HepG2 (cell line): ENCODE measurements at regions not wholly inside any gene's neighbourhood (a gene's known extent, or its start where the extent isn't known, plus 50 kb on each side); places are given as distances from the start of the nearest gene placed in this dataset.

Experiments used
- ATAC-seq: fragments of 200-7000 bp; cut with Tn5 transposase; 3 replicates; pipeline ENCODE4 v1.9.1; 2020; ENCODE audit warnings: mild to moderate bottlenecking, moderate library complexity
- BruUV-seq: library from RNA; stranded (reverse); fragments of 400-500 nt; replicated peaks from 2 replicates; lab custom pipeline; 2021; lab: Mats Ljungman, UMichigan
- CTCF ChIA-PET: fragments of 300-600 bp; formaldehyde crosslinking; extraction: SDS; loops from one replicate; lab custom pipeline; 2021; ENCODE audit warnings: low total read pairs, inconsistent platforms, low intra/inter-chr PET ratio; lab: Yijun Ruan, JAX
- POLR2A ChIA-PET: fragments of 350-600 bp; sonication (Branson Sonifier 250); formaldehyde crosslinking; loops from one replicate; lab custom pipeline; 2020; ENCODE audit warnings: antibody characterized with exemption, inconsistent platforms; lab: Yijun Ruan, JAX
- DNase-seq: peaks from one replicate; pipeline ENCODE4 v3.0.0-alpha.2; 2015; ENCODE audit warnings: low spot score
- FAIRE-seq: peaks from 3 replicates; lab custom pipeline; 2011; peaks lifted over from hg19 to GRCh38; lab: Jason Lieb, UNC
- H2AFZ ChIP-seq: one replicate; pipeline ENCODE4 v1.6.1; 2011; ENCODE audit warnings: low read length, inconsistent platforms
- H3K27ac ChIP-seq: fragments of 300-600 bp; 3 replicates; pipeline ENCODE4 v1.8.0; 2011; ENCODE audit warnings: mixed run types, mild to moderate bottlenecking, mixed read lengths, low read length, inconsistent platforms; ENCODE audit not compliant: insufficient read depth; ENCODE audit errors: extremely low read length
- H3K27me3 ChIP-seq, 2 experiments: fragments of 200-600 bp in 1 of 2; 2 replicates in 1 of 2; 3 replicates in 1 of 2; pipeline versions ENCODE4 v1.6.0 to v1.8.0; 2011; ENCODE audit warnings: low read length in 2 of 2, mild to moderate bottlenecking in 2 of 2, moderate library complexity in 2 of 2, inconsistent platforms in 1 of 2; ENCODE audit not compliant: insufficient read depth in 2 of 2, control insufficient read depth in 1 of 2
- H3K36me3 ChIP-seq, 2 experiments: fragments of 200-600 bp in 1 of 2; replicated peaks in 1 of 2; 2 replicates in 1 of 2; 3 replicates in 1 of 2; pipeline versions ENCODE4 v1.5.1 to v1.8.0; 2011; ENCODE audit warnings: low read length in 2 of 2, inconsistent platforms in 1 of 2; ENCODE audit not compliant: insufficient read depth in 2 of 2, control insufficient read depth in 1 of 2
- H3K4me1 ChIP-seq: 2 replicates; pipeline ENCODE4 v1.5.1; 2012; ENCODE audit warnings: low read length, inconsistent platforms; ENCODE audit not compliant: insufficient read depth
- H3K4me2 ChIP-seq: 2 replicates; pipeline ENCODE4 v1.6.0; 2011; ENCODE audit warnings: low read depth, low read length, inconsistent platforms
- H3K4me3 ChIP-seq, 3 experiments: fragments of 200-600 bp in 1 of 3; sonication (generic), shearing (Covaris generic) in 1 of 3; replicated peaks in 1 of 3; 2 replicates each; pipeline ENCODE4 v1.5.1; 2011 to 2016; ENCODE audit warnings: low read length in 3 of 3, inconsistent platforms in 2 of 3, low read depth in 2 of 3, mild to moderate bottlenecking in 2 of 3, control low read depth in 1 of 3, mixed read lengths in 1 of 3; ENCODE audit not compliant: insufficient read depth in 1 of 3
- H3K79me2 ChIP-seq: one replicate; pipeline ENCODE4 v1.6.1; 2011; ENCODE audit warnings: low read length, inconsistent platforms; ENCODE audit not compliant: insufficient read depth
- H3K9ac ChIP-seq: 2 replicates; pipeline ENCODE4 v1.6.0; 2011; ENCODE audit warnings: mild to moderate bottlenecking, low read depth, low read length, inconsistent platforms; ENCODE audit not compliant: insufficient read depth
- H3K9me3 ChIP-seq: 2 replicates; pipeline ENCODE4 v1.5.1; 2012; ENCODE audit warnings: mild to moderate bottlenecking, low read length
- H4K20me1 ChIP-seq: 2 replicates; pipeline ENCODE4 v1.6.0; 2011; ENCODE audit warnings: inconsistent platforms, mild to moderate bottlenecking, low read length, moderate library complexity; ENCODE audit not compliant: insufficient read depth
- AHR ChIP-seq: IDR thresholded peaks from 2 replicates; pipeline ENCODE4 v1.6.1; 2018; ENCODE audit warnings: missing genetic modification reagents, missing compliant biosample characterization
- EED ChIP-seq: sonication (generic); formaldehyde crosslinking; IDR thresholded peaks from 2 replicates; pipeline ENCODE4 v1.5.0; 2020; ENCODE audit warnings: mild to moderate bottlenecking, missing genetic modification reagents
- ELF3 ChIP-seq: IDR thresholded peaks from 2 replicates; pipeline ENCODE4 v1.6.1; 2016; ENCODE audit warnings: missing genetic modification reagents, missing compliant biosample characterization
- IKZF4 ChIP-seq: sonication (generic); formaldehyde crosslinking; IDR thresholded peaks from 2 replicates; pipeline ENCODE4 v1.5.1; 2020; ENCODE audit warnings: borderline replicate concordance, mild to moderate bottlenecking, low read depth, missing genetic modification reagents; ENCODE audit errors: not compliant biosample characterization
- KDM5A ChIP-seq: fragments of 200-600 bp; sonication (generic); IDR thresholded peaks from 2 replicates; pipeline ENCODE4 v1.7.0; 2018; ENCODE audit warnings: antibody characterized with exemption, mild to moderate bottlenecking, low read length, borderline replicate concordance
- MATR3 ChIP-seq: sonication (generic); formaldehyde crosslinking; IDR thresholded peaks from 2 replicates; pipeline ENCODE4 v1.4.0; 2020; ENCODE audit warnings: missing genetic modification reagents
- NFYB ChIP-seq: sonication (generic); formaldehyde crosslinking; IDR thresholded peaks from 2 replicates; pipeline ENCODE4 v1.4.0; 2020; ENCODE audit warnings: missing genetic modification reagents
- NFYC ChIP-seq: IDR thresholded peaks from 2 replicates; pipeline ENCODE4 v1.6.1; 2016; ENCODE audit warnings: missing genetic modification reagents, missing compliant biosample characterization
- NPAS2 ChIP-seq: sonication (generic); formaldehyde crosslinking; IDR thresholded peaks from 2 replicates; pipeline ENCODE4 v1.8.0; 2022; ENCODE audit warnings: mild to moderate bottlenecking, missing genetic modification reagents, borderline replicate concordance
- PHF8 ChIP-seq: sonication (generic); formaldehyde crosslinking; IDR thresholded peaks from 2 replicates; pipeline ENCODE4 v1.5.0; 2020; ENCODE audit warnings: missing genetic modification reagents
- REL ChIP-seq: sonication (generic); formaldehyde crosslinking; conservative IDR thresholded peaks from 2 replicates; pipeline ENCODE4 v1.8.0; 2022; ENCODE audit warnings: mild to moderate bottlenecking, missing genetic modification reagents, moderate library complexity
- SNAI1 ChIP-seq: sonication (generic); formaldehyde crosslinking; IDR thresholded peaks from 2 replicates; pipeline ENCODE4 v1.5.0; 2020; ENCODE audit warnings: mild to moderate bottlenecking, missing genetic modification reagents, borderline replicate concordance
- TOPORS ChIP-seq: sonication (generic); formaldehyde crosslinking; IDR thresholded peaks from 2 replicates; pipeline ENCODE4 v1.8.0; 2023; ENCODE audit warnings: mild to moderate bottlenecking, missing genetic modification reagents
- ZFP1 ChIP-seq: IDR thresholded peaks from 2 replicates; pipeline ENCODE4 v1.6.1; 2016
- ZNF10 ChIP-seq: sonication (generic); formaldehyde crosslinking; IDR thresholded peaks from 2 replicates; pipeline ENCODE4 v1.4.0; 2020; ENCODE audit warnings: mild to moderate bottlenecking, low read depth, missing genetic modification reagents, borderline replicate concordance
- ZNF234 ChIP-seq: sonication (generic); formaldehyde crosslinking; conservative IDR thresholded peaks from 2 replicates; pipeline ENCODE4 v1.5.1; 2020; ENCODE audit warnings: mild to moderate bottlenecking, missing genetic modification reagents
- ZNF264 ChIP-seq: sonication (generic); formaldehyde crosslinking; IDR thresholded peaks from 2 replicates; pipeline ENCODE4 v1.4.0; 2020; ENCODE audit warnings: missing genetic modification reagents
- ZNF430 ChIP-seq: sonication (generic); formaldehyde crosslinking; IDR thresholded peaks from 2 replicates; pipeline ENCODE4 v1.9.0; 2021; ENCODE audit warnings: mild to moderate bottlenecking, missing genetic modification reagents
- ZNF556 ChIP-seq: sonication (generic); formaldehyde crosslinking; IDR thresholded peaks from 2 replicates; pipeline ENCODE4 v1.4.0; 2020; ENCODE audit warnings: mild to moderate bottlenecking, missing genetic modification reagents, borderline replicate concordance
- ZNF816 ChIP-seq: sonication (generic); formaldehyde crosslinking; IDR thresholded peaks from 2 replicates; pipeline ENCODE4 v1.8.0; 2022; ENCODE audit warnings: missing genetic modification reagents, mild to moderate bottlenecking, borderline replicate concordance
- WGBS: methylation state at CpG from one replicate; pipeline ENCODE4 v1.1.6; 2017; ENCODE audit warnings: low lambda C conversion rate; 5-methylcytosine and 5-hydroxymethylcytosine counted together
- in situ Hi-C: cut with HindIII; loops from 2 replicates; pipeline ENCODE4 v1.10.0; 2017; ENCODE audit warnings: low pct_unique_long_range_greater_than_20kb; ENCODE audit not compliant: extremely low pct_ligation_motif_present
- intact Hi-C: fragments of 100-400 bp; cut with micrococcal nuclease; formaldehyde crosslinking; loops from one replicate; pipeline ENCODE4 v1.10.0; 2022; ENCODE audit not compliant: unreplicated experiment
- TF ChIP-seq, protein P1 (sequence below): sonication (generic); formaldehyde crosslinking; IDR thresholded peaks from 2 replicates; pipeline ENCODE4 v1.4.0; 2020; ENCODE audit warnings: mild to moderate bottlenecking, missing genetic modification reagents
- TF ChIP-seq, protein P2 (sequence below): sonication (generic); formaldehyde crosslinking; IDR thresholded peaks from 2 replicates; pipeline ENCODE4 v1.4.0; 2020; ENCODE audit warnings: missing genetic modification reagents

DNA sequence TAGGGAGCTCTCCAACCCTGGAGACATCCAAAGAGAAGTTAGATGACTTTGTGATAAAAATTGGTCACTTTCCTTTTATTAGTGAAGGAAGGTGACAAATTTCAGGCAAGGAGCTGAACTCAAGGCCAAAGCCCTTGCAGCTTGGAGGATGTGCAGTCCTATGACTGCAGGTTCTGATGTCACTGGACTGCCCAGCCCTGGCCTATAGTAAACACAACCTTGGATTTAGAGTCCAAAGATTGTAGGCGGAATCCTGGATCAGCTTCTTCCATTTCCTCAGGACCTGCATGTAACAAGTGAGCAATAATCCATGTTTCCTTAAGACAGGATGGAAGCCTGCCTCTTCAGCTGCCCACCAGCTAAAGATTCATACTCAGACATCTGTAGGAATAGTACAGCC lies 169.3 kb upstream of the ZC3H12A start (continued):
- no peak for TF ChIP-seq REL
- TF ChIP-seq ELF3 (CRISPR knock-in tag) = no peak
- TF ChIP-seq EED (CRISPR knock-in tag) = no peak
- TF ChIP-seq AHR = no peak
- TF ChIP-seq, protein P1, sequence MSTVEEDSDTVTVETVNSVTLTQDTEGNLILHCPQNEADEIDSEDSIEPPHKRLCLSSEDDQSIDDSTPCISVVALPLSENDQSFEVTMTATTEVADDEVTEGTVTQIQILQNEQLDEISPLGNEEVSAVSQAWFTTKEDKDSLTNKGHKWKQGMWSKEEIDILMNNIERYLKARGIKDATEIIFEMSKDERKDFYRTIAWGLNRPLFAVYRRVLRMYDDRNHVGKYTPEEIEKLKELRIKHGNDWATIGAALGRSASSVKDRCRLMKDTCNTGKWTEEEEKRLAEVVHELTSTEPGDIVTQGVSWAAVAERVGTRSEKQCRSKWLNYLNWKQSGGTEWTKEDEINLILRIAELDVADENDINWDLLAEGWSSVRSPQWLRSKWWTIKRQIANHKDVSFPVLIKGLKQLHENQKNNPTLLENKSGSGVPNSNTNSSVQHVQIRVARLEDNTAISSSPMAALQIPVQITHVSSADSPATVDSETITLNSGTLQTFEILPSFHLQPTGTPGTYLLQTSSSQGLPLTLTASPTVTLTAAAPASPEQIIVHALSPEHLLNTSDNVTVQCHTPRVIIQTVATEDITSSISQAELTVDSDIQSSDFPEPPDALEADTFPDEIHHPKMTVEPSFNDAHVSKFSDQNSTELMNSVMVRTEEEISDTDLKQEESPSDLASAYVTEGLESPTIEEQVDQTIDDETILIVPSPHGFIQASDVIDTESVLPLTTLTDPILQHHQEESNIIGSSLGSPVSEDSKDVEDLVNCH = no peak
- TF ChIP-seq ZNF556 = no peak
- TF ChIP-seq ZNF816 (CRISPR knock-in tag) = no peak
- no peak for TF ChIP-seq NFYB (CRISPR knock-in tag)
- no peak for TF ChIP-seq ZNF234
- no peak for TF ChIP-seq ZNF264 (CRISPR knock-in tag)
- TF ChIP-seq TOPORS (CRISPR knock-in tag) = no peak
- no peak for TF ChIP-seq IKZF4
- TF ChIP-seq, protein P2, sequence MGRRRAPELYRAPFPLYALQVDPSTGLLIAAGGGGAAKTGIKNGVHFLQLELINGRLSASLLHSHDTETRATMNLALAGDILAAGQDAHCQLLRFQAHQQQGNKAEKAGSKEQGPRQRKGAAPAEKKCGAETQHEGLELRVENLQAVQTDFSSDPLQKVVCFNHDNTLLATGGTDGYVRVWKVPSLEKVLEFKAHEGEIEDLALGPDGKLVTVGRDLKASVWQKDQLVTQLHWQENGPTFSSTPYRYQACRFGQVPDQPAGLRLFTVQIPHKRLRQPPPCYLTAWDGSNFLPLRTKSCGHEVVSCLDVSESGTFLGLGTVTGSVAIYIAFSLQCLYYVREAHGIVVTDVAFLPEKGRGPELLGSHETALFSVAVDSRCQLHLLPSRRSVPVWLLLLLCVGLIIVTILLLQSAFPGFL (CRISPR knock-in tag) = no peak

DNA sequence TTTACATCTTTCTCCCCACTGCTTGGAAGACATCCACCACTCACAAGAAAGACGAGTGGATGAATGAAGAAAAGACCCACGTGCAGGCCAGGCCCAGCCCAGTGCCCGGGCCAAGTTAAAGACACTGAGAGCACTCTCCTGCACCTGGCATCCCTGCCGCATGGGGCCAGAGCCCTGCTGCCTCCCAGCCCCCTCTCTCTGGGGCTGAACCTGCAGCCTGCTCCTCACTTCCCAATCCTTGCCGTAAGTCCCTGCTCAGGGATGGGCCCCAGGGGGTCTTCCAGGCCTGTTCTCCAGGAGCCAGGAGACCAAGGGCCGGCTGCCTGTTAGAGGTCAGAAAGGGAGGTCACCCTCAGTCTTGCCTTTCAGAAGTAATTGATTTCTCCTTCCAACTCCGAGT lies 168.5 kb upstream of the ZC3H12A start:
- no peaks in the 10 kb centered on the region for H3K79me2 ChIP-seq
- ChIA-PET CTCF (no interaction called here), POLR2A (no interaction called here)
- 0% methylated on average over 3 of the region's 7 CpGs for WGBS
- DNase-seq = no peak
- no peak for ATAC-seq
- no TSS peak for BruUV-seq
- no peaks in the 10 kb centered on the region for H3K4me1 ChIP-seq
- H3K9me3 ChIP-seq = no peaks in the 10 kb centered on the region
- H3K36me3 ChIP-seq = no peaks in the 10 kb centered on the region
- intact Hi-C loops = no loop called here
- no peak overlapping the region for H3K9ac ChIP-seq
- no peak overlapping the region for H3K4me2 ChIP-seq
- no peak overlapping the region for H2AFZ ChIP-seq
- H3K27me3 ChIP-seq = peaks cover 0 to 23% of the 10 kb centered on the region in 2 experiments; a peak in 3 of 5 replicates
- in situ Hi-C loops = no loop called here
- H3K27ac ChIP-seq = no peak overlapping the region
- no peak for FAIRE-seq
- no peaks in the 10 kb centered on the region for H4K20me1 ChIP-seq
- H3K4me3 ChIP-seq = no peak overlapping the region
- TF ChIP-seq ZFP1 (CRISPR knock-in tag) = no peak
- no peak for TF ChIP-seq SNAI1 (CRISPR knock-in tag)
- no peak for TF ChIP-seq ZNF10 (CRISPR knock-in tag)
- no peak for TF ChIP-seq MATR3 (CRISPR knock-in tag)
- TF ChIP-seq PHF8 (CRISPR knock-in tag) = no peak
- TF ChIP-seq ZNF430 = no peak
- TF ChIP-seq KDM5A = no peak
- TF ChIP-seq NFYC (CRISPR knock-in tag) = no peak
- no peak for TF ChIP-seq NPAS2
